ENCODE measurements at regions not wholly inside any gene's neighbourhood (a gene's known extent, or its start where the extent isn't known, plus 50 kb on each side); places are given as distances from the start of the nearest gene placed in this dataset.
A peak's percentile ranks its signal among the peaks of the same experiment; 100 is the strongest.

- no peaks in the 10 kb centered on the region for H3K27me3 ChIP-seq (ENCODE audit: control insufficient read depth in 4 of 4, insufficient read depth in 4 of 4, low read length in 3 of 4)
- no peak overlapping the region for H3K9ac ChIP-seq (ENCODE audit: low read depth in 1 of 2, low read length in 2 of 2)
- 95% methylated on average over 3 of the region's 3 CpGs for WGBS
- H3K4me1 ChIP-seq (ENCODE audit: control insufficient read depth in 4 of 4, insufficient read depth in 4 of 4, low read length in 3 of 4): no peaks in the 10 kb centered on the region
- no peak for TF ChIP-seq HNF4A (conservative IDR thresholded peaks at IDR 0.05)
- TF ChIP-seq GABPA (IDR thresholded peaks at IDR 0.05 in 1 of 2, conservative IDR thresholded peaks at IDR 0.05 in 1 of 2): no peak
- no peak for TF ChIP-seq RXRA (IDR thresholded peaks at IDR 0.05)
- TF ChIP-seq SP1 (IDR thresholded peaks at IDR 0.05): no peak
- no peak for TF ChIP-seq CTCF (IDR thresholded peaks at IDR 0.05; ENCODE audit: low read depth, low read length, missing input control)
- no peak for TF ChIP-seq FOXA2 (IDR thresholded peaks at IDR 0.05)
- no peak for TF ChIP-seq YY1 (IDR thresholded peaks at IDR 0.05)
- no peak for TF ChIP-seq HNF4G (IDR thresholded peaks at IDR 0.05)
- TF ChIP-seq ATF3 (IDR thresholded peaks at IDR 0.05): no peak
- no peak for TF ChIP-seq FOXA1 (IDR thresholded peaks at IDR 0.05)
- no peak for TF ChIP-seq RAD21 (IDR thresholded peaks at IDR 0.05)
- no peak for TF ChIP-seq EGR1 (IDR thresholded peaks at IDR 0.05; ENCODE audit: low read depth in 2 of 2)
- TF ChIP-seq TAF1 (conservative IDR thresholded peaks at IDR 0.05): no peak
- no peak for TF ChIP-seq JUND (IDR thresholded peaks at IDR 0.05)
- no peak for TF ChIP-seq ZBTB33 (IDR thresholded peaks at IDR 0.05)
- DNase-seq (ENCODE audit: low spot score): no peak
- H3K36me3 ChIP-seq (ENCODE audit: control insufficient read depth in 4 of 4, insufficient read depth in 3 of 4, low read depth in 1 of 4, low read length in 3 of 4): no peaks in the 10 kb centered on the region
- no peaks in the 10 kb centered on the region for H3K9me3 ChIP-seq (ENCODE audit: control insufficient read depth in 4 of 4, low read length in 3 of 4)
- H3K4me3 ChIP-seq (ENCODE audit: low read depth in 1 of 3, low read length in 3 of 3): no peak overlapping the region
- H3K27ac ChIP-seq (ENCODE audit: low read depth in 1 of 2, low read length in 2 of 2): no peak overlapping the region
Observed at GRCh38 chr7:116390363-116390762, 109.2 kb upstream of the CAV2 start.

DNA sequence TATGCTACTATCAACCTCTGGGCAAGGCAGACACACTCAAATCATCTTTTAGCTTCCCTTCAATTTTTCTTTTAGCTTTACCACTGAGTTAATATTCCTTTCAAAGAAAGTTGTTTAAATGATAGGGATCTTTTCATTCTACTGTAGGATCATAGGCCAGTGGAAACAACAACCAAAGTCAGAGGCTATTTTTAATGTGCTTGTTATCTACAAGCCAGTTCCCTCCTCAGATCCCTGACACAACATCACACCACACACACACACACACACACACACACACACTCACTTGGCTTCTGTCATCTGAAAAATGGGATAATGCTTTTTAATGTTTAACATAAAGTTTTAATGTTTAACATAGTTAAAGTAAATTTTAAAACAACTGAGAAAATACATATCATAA is 106.7 kb upstream of the CAV2 start:
- H3K27me3 ChIP-seq (ENCODE audit: control insufficient read depth in 4 of 4, insufficient read depth in 4 of 4, low read length in 3 of 4): no peaks in the 10 kb centered on the region
- no peak overlapping the region for H3K9ac ChIP-seq (ENCODE audit: low read depth in 1 of 2, low read length in 2 of 2)
- H3K9me3 ChIP-seq (ENCODE audit: control insufficient read depth in 4 of 4, low read length in 3 of 4): no peaks in the 10 kb centered on the region
- H3K4me3 ChIP-seq (ENCODE audit: low read depth in 1 of 3, low read length in 3 of 3): no peak overlapping the region
- no peaks in the 10 kb centered on the region for H3K4me1 ChIP-seq (ENCODE audit: control insufficient read depth in 4 of 4, insufficient read depth in 4 of 4, low read length in 3 of 4)
- TF ChIP-seq FOXA2 (IDR thresholded peaks at IDR 0.05): no peak
- no peak for TF ChIP-seq RAD21 (IDR thresholded peaks at IDR 0.05)
- TF ChIP-seq NR2F2 (IDR thresholded peaks at IDR 0.05): no peak
- TF ChIP-seq FOXA1 (IDR thresholded peaks at IDR 0.05): no peak
- TF ChIP-seq SP1 (IDR thresholded peaks at IDR 0.05): no peak
- H3K27ac ChIP-seq (ENCODE audit: low read depth in 1 of 2, low read length in 2 of 2): no peak overlapping the region
- no peak for DNase-seq (ENCODE audit: low spot score)
- H3K36me3 ChIP-seq (ENCODE audit: control insufficient read depth in 4 of 4, insufficient read depth in 3 of 4, low read depth in 1 of 4, low read length in 3 of 4): no peaks in the 10 kb centered on the region

- no peak overlapping the region for H3K9ac ChIP-seq (ENCODE audit: low read depth in 1 of 2, low read length in 2 of 2)
- WGBS: 58% methylated on average over 6 of the region's 6 CpGs
- H3K27ac ChIP-seq (ENCODE audit: low read depth in 1 of 2, low read length in 2 of 2): no peak overlapping the region
- no peaks in the 10 kb centered on the region for H3K4me1 ChIP-seq (ENCODE audit: control insufficient read depth in 4 of 4, insufficient read depth in 4 of 4, low read length in 3 of 4)
- no peaks in the 10 kb centered on the region for H3K9me3 ChIP-seq (ENCODE audit: control insufficient read depth in 4 of 4, low read length in 3 of 4)
- TF ChIP-seq TAF1 (conservative IDR thresholded peaks at IDR 0.05): no peak
- TF ChIP-seq, protein P1, sequence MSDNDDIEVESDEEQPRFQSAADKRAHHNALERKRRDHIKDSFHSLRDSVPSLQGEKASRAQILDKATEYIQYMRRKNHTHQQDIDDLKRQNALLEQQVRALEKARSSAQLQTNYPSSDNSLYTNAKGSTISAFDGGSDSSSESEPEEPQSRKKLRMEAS (IDR thresholded peaks at IDR 0.05): no peak
- no peak for TF ChIP-seq HNF4A (conservative IDR thresholded peaks at IDR 0.05)
- no peak for TF ChIP-seq RXRA (IDR thresholded peaks at IDR 0.05)
- no peak for TF ChIP-seq YY1 (IDR thresholded peaks at IDR 0.05)
- TF ChIP-seq HNF4G (IDR thresholded peaks at IDR 0.05): no peak
- TF ChIP-seq ZBTB33 (IDR thresholded peaks at IDR 0.05): no peak
- peak; percentile 21 for TF ChIP-seq NR2F2 (IDR thresholded peaks at IDR 0.05)
- no peak for DNase-seq (ENCODE audit: low spot score)
- H3K36me3 ChIP-seq (ENCODE audit: control insufficient read depth in 4 of 4, insufficient read depth in 3 of 4, low read depth in 1 of 4, low read length in 3 of 4): no peaks in the 10 kb centered on the region
- H3K27me3 ChIP-seq (ENCODE audit: control insufficient read depth in 4 of 4, insufficient read depth in 4 of 4, low read length in 3 of 4): no peaks in the 10 kb centered on the region
- no peak overlapping the region for H3K4me3 ChIP-seq (ENCODE audit: low read depth in 1 of 3, low read length in 3 of 3)
Observed at GRCh38 chr7:116393654-116394053, 105.9 kb upstream of the CAV2 start.
